GM23338 (cell line): ENCODE measurements at regions not wholly inside any gene's neighbourhood (a gene's known extent, or its start where the extent isn't known, plus 50 kb on each side); places are given as distances from the start of the nearest gene placed in this dataset.

ENCODE experiments used
- CTCF ChIP-seq, 2 experiments: fragments of 200-600 bp in 1 of 2; sonication (generic) in 1 of 2; conservative IDR thresholded peaks; 2 replicates each; pipeline versions ENCODE4 v1.5.1 to v1.6.1; 2016 to 2017; ENCODE audit warnings: antibody characterized with exemption in 2 of 2, low read depth in 2 of 2, mild to moderate bottlenecking in 2 of 2, moderate library complexity in 1 of 2
- EZH2 ChIP-seq: fragments of 200-600 bp; sonication (generic); IDR thresholded peaks from one replicate; pipeline ENCODE4 v1.8.0; 2017; ENCODE audit warnings: antibody characterized with exemption, mild to moderate bottlenecking, low read depth; ENCODE audit not compliant: unreplicated experiment
- POLR2AphosphoS5 ChIP-seq: IDR thresholded peaks from 2 replicates; pipeline ENCODE4 v1.6.1; 2016; ENCODE audit warnings: antibody characterized with exemption, low read depth

GRCh38 chrX:13389501-13389900, 69.6 kb upstream of the ATXN3L start:
- TF ChIP-seq EZH2 (no peak), CTCF (conservative IDR thresholded peaks at IDR 0.05; ENCODE audit: low read depth in 2 of 2) (no peak), POLR2AphosphoS5 (no peak)
